ENCODE measurements at regions not wholly inside any gene's neighbourhood (a gene's known extent, or its start where the extent isn't known, plus 50 kb on each side); places are given as distances from the start of the nearest gene placed in this dataset.

GRCh38 chr4:90071289-90072235 is 55.6 kb upstream of the CCSER1 start:
- Mint-ChIP-seq H3K27ac (no peak overlapping the region), H3K9me3 (ENCODE audit: low read depth) (peaks cover 4% of the 10 kb centered on the region), H3K4me1 (ENCODE audit: low read depth) (peaks cover 12% of the 10 kb centered on the region), H3K36me3 (ENCODE audit: insufficient read depth) (no peaks in the 10 kb centered on the region), H3K27me3 (peaks cover 14% of the 10 kb centered on the region), H3K4me3 (ENCODE audit: low read depth) (no peak overlapping the region)
- DNase-seq (ENCODE audit: low spot score, unreplicated experiment) = no peak
- TF ChIP-seq CTCF (IDR thresholded peaks at IDR 0.05; ENCODE audit: unreplicated experiment) = no peak

- Mint-ChIP-seq H3K27ac (peak overlapping the region; percentile 33), H3K4me3 (ENCODE audit: low read depth) (no peak overlapping the region), H3K4me1 (ENCODE audit: low read depth) (peaks cover 12% of the 10 kb centered on the region), H3K36me3 (ENCODE audit: insufficient read depth) (no peaks in the 10 kb centered on the region), H3K27me3 (peaks cover 16% of the 10 kb centered on the region), H3K9me3 (ENCODE audit: low read depth) (no peaks in the 10 kb centered on the region)
- DNase-seq (ENCODE audit: low spot score, unreplicated experiment) = no peak
- TF ChIP-seq CTCF (IDR thresholded peaks at IDR 0.05; ENCODE audit: unreplicated experiment) = no peak
Measured at GRCh38 chr4:90074322-90074886, 52.8 kb upstream of the CCSER1 start.
